ENCODE measurements at regions not wholly inside any gene's neighbourhood (a gene's known extent, or its start where the extent isn't known, plus 50 kb on each side); places are given as distances from the start of the nearest gene placed in this dataset.
A peak's percentile ranks its signal among the peaks of the same experiment; 100 is the strongest.
"Not testable (repeated sequence)": the region's sequence is repeated elsewhere in the genome, so short reads cannot be mapped to it uniquely, and the experiment has no call there.

GRCh38 chr22:23433127-23434005 lies 146.7 kb downstream of the IGLL1 start:
- H3K36me3 ChIP-seq; H3K9ac ChIP-seq; H3K9me3 ChIP-seq (ENCODE audit: low read depth); H3K79me2 ChIP-seq (ENCODE audit: low read depth); H3K27me3 ChIP-seq; H3K27ac ChIP-seq; H4K20me1 ChIP-seq (ENCODE audit: low read depth); H3K36me3 Mint-ChIP-seq; H3F3A ChIP-seq (ENCODE audit: low read depth): not testable (repeated sequence)
- H3K4me2 ChIP-seq: peak overlapping the region; percentile 53
- peaks cover 13% of the 10 kb centered on the region for H3K27me3 Mint-ChIP-seq (ENCODE audit: insufficient read depth, low read depth)
- H2AFZ ChIP-seq (replicated peaks): peak overlapping the region; percentile 68
- H3K27ac Mint-ChIP-seq: peak overlapping the region; percentile 48
- peak; percentile 71 for DNase-seq (ENCODE audit: low spot score)
- peaks cover 58% of the 10 kb centered on the region for H3K4me1 Mint-ChIP-seq
- TF ChIP-seq CTCF (IDR thresholded peaks at IDR 0.05): peak; percentile 59
- peaks cover 21% of the 10 kb centered on the region for H3K4me1 ChIP-seq
- peaks cover 28% of the 10 kb centered on the region for H3K9me3 Mint-ChIP-seq
- peak overlapping the region; percentile 27 for H3K4me3 ChIP-seq
- peak overlapping the region; percentile 62 for H3K4me3 Mint-ChIP-seq

- H3K36me3 ChIP-seq; H3K36me3 Mint-ChIP-seq; H3F3A ChIP-seq (ENCODE audit: low read depth); H2AFZ ChIP-seq (replicated peaks); H3K79me2 ChIP-seq (ENCODE audit: low read depth); H3K27ac ChIP-seq; H3K9ac ChIP-seq; H3K9me3 ChIP-seq (ENCODE audit: low read depth); H3K4me3 ChIP-seq; H4K20me1 ChIP-seq (ENCODE audit: low read depth); H3K27me3 ChIP-seq; DNase-seq (ENCODE audit: low spot score): not testable (repeated sequence)
- peak overlapping the region; percentile 38 for H3K4me3 Mint-ChIP-seq
- peaks cover 51% of the 10 kb centered on the region for H3K4me1 Mint-ChIP-seq
- peak overlapping the region; percentile 95 for H3K27ac Mint-ChIP-seq
- Histone ChIP-seq H3K4me2 (peak overlapping the region; percentile 53), H3K4me1 (peaks cover 21% of the 10 kb centered on the region)
- peaks cover 30% of the 10 kb centered on the region for H3K9me3 Mint-ChIP-seq
- H3K27me3 Mint-ChIP-seq (ENCODE audit: insufficient read depth, low read depth): peaks cover 13% of the 10 kb centered on the region
Observed at GRCh38 chr22:23432719-23433118, 147.4 kb downstream of the IGLL1 start.

DNA sequence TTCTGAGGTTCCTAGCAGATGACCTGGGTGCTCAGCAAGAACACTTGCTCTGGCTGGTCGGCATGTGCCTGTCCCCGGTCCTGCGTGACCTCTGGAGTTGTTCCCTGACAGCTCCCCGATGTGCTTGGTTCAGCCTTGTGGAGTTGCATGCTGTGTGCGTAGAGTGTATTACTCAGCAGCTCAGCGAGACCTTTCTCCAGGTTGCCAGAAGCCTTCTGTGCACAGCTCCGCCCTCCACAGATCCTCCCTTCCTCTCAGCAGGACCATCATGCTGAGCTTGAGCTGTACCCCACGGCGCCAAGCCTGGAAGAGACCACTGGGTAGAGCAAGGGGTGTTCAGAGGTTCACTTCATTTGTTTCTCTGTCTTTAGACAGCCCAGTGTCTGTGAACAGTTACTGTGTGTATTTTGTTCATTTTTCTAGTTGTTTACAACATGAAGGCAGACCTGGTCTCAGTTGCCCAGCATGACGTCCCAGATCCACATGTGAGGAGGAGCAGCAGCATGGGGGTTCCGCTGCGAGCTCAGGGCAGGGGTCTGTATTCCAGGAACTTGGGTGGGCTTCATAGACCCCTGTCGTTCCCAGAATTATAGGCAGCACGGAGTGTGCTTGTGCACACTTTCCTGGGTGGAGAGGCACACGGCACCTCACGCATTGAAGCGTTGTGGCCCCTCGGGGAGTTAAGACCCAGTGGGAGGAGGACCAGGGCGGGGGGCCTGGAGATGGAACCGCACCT lies 148.6 kb downstream of the IGLL1 start:
- TF ChIP-seq EZH2 (IDR thresholded peaks at IDR 0.05) (no peak), CTCF (IDR thresholded peaks at IDR 0.05) (no peak)
- no peaks in the 10 kb centered on the region for H3K27me3 ChIP-seq
- peaks cover 9% of the 10 kb centered on the region for H3F3A ChIP-seq (ENCODE audit: low read depth)
- H3K4me3 Mint-ChIP-seq: peak overlapping the region; percentile 44
- H3K79me2 ChIP-seq (ENCODE audit: low read depth): no peaks in the 10 kb centered on the region
- peaks cover 21% of the 10 kb centered on the region for H3K4me1 ChIP-seq
- peaks cover 44% of the 10 kb centered on the region for H3K4me1 Mint-ChIP-seq
- H3K9me3 Mint-ChIP-seq: peaks cover 33% of the 10 kb centered on the region
- no peak overlapping the region for H3K27ac ChIP-seq
- H3K9me3 ChIP-seq (ENCODE audit: low read depth): no peaks in the 10 kb centered on the region
- DNase-seq (ENCODE audit: low spot score): peak; percentile 37
- peak overlapping the region; percentile 73 for H2AFZ ChIP-seq (replicated peaks)
- peaks cover 13% of the 10 kb centered on the region for H3K27me3 Mint-ChIP-seq (ENCODE audit: insufficient read depth, low read depth)
- H3K36me3 ChIP-seq: no peaks in the 10 kb centered on the region
- peak overlapping the region; percentile 43 for H3K4me2 ChIP-seq
- H3K9ac ChIP-seq: no peak overlapping the region
- peak overlapping the region; percentile 94 for H3K27ac Mint-ChIP-seq
- no peaks in the 10 kb centered on the region for H4K20me1 ChIP-seq (ENCODE audit: low read depth)
- peaks cover 2% of the 10 kb centered on the region for H3K36me3 Mint-ChIP-seq
- no peak overlapping the region for H3K4me3 ChIP-seq

DNA sequence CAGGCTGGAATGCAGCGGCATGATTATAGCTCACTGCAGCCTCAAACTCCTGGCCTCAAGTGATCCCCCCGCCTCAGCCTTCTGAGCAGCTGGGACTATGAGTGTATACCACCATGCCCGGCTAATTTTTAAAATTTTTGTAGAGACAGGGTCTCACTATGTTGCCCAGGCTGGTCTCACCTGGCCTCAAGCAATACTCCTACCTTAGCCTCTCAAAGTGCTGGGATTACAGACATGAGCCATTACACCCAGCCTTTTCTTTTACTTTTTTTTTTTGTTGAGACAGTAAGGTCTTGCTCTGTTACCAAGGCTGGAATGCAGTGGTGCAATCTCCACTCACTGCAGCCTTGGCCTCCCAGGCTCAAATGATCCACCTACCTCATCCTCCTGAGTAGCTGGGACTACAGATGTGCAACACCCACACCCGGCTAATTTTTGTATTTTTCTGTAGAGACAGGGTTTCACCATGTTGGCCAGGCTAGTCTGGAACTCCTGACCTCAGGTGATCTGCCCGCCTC lies 155.5 kb downstream of the IGLL1 start:
- not testable (repeated sequence) for H3K27ac ChIP-seq; H3K4me2 ChIP-seq; H2AFZ ChIP-seq (replicated peaks); H3K27me3 ChIP-seq; H3F3A ChIP-seq (ENCODE audit: low read depth); H3K4me3 ChIP-seq; H4K20me1 ChIP-seq (ENCODE audit: low read depth); H3K9ac ChIP-seq; H3K4me1 ChIP-seq; DNase-seq (ENCODE audit: low spot score); H3K79me2 ChIP-seq (ENCODE audit: low read depth); H3K27me3 Mint-ChIP-seq (ENCODE audit: insufficient read depth, low read depth); H3K36me3 Mint-ChIP-seq; H3K4me1 Mint-ChIP-seq; H3K4me3 Mint-ChIP-seq; H3K36me3 ChIP-seq; H3K9me3 ChIP-seq (ENCODE audit: low read depth)
- Mint-ChIP-seq H3K9me3 (peaks cover 14% of the 10 kb centered on the region), H3K27ac (peak overlapping the region; percentile 30)

Measured in neural progenitor cell (in vitro differentiated cells).